Endothelial cell of umbilical vein (primary cell): ENCODE measurements at regions not wholly inside any gene's neighbourhood (a gene's known extent, or its start where the extent isn't known, plus 50 kb on each side); places are given as distances from the start of the nearest gene placed in this dataset.

ENCODE experiments used
- BruUV-seq: library from RNA; stranded (reverse); fragments of 400-500 nt; replicated peaks from 2 replicates; lab custom pipeline; 2021; lab: Mats Ljungman, UMichigan
- CTCF ChIA-PET: fragments of 300-600, 350-600 bp; sonication (Branson Sonifier 250); formaldehyde crosslinking; loops from one replicate; lab custom pipeline; 2021; ENCODE audit warnings: antibody characterized with exemption, inconsistent platforms; lab: Charles Lee
- POLR2A ChIA-PET: fragments of 300-600, 350-600 bp; sonication (Branson Sonifier 250); formaldehyde crosslinking; loops from one replicate; lab custom pipeline; 2021; ENCODE audit warnings: antibody characterized with exemption, inconsistent platforms; lab: Charles Lee
- DNase-seq: peaks from one replicate; pipeline ENCODE4 v3.0.0-alpha.2; 2011; ENCODE audit warnings: low read depth, low spot score
- FAIRE-seq: peaks from 2 replicates; lab custom pipeline; 2011; peaks lifted over from hg19 to GRCh38; lab: Jason Lieb, UNC
- H2AFZ ChIP-seq: 2 replicates; pipeline ENCODE4 v1.6.0; 2012; ENCODE audit warnings: low read depth, low read length, control low read depth, inconsistent platforms
- H3K27ac ChIP-seq: 2 replicates; pipeline ENCODE4 v1.5.1; 2011; ENCODE audit warnings: low read depth, mild to moderate bottlenecking, control low read depth, low read length, moderate library complexity; ENCODE audit not compliant: insufficient read depth
- H3K27me3 ChIP-seq, 2 experiments: 2 replicates each; pipeline versions ENCODE4 v1.6.0 to v1.6.1; 2011; ENCODE audit warnings: low read length in 2 of 2, mixed read lengths in 1 of 2; ENCODE audit not compliant: control insufficient read depth in 2 of 2, insufficient read depth in 2 of 2
- H3K36me3 ChIP-seq, 2 experiments: 2 replicates in 1 of 2; 3 replicates in 1 of 2; pipeline ENCODE4 v1.5.1; 2011; ENCODE audit warnings: low read length in 2 of 2, mild to moderate bottlenecking in 1 of 2, moderate library complexity in 1 of 2; ENCODE audit not compliant: control insufficient read depth in 2 of 2, insufficient read depth in 2 of 2; ENCODE audit errors: extremely low read depth in 1 of 2
- H3K4me1 ChIP-seq: 3 replicates; pipeline ENCODE4 v1.5.1; 2011; ENCODE audit warnings: mild to moderate bottlenecking, low read length; ENCODE audit not compliant: control insufficient read depth, insufficient read depth; ENCODE audit errors: extremely low read depth
- H3K4me2 ChIP-seq: 2 replicates; pipeline ENCODE4 v1.6.1; 2011; ENCODE audit warnings: low read length, control low read depth, mixed read lengths; ENCODE audit not compliant: insufficient read depth
- H3K4me3 ChIP-seq, 3 experiments: fragments of 200-600 bp in 1 of 3; sonication (generic), shearing (Covaris generic) in 1 of 3; replicated peaks in 1 of 3; 2 replicates each; pipeline ENCODE4 v1.5.1; 2011 to 2016; ENCODE audit warnings: control low read depth in 3 of 3, low read length in 3 of 3, mild to moderate bottlenecking in 2 of 3, inconsistent platforms in 1 of 3, low read depth in 1 of 3, moderate library complexity in 1 of 3; ENCODE audit not compliant: insufficient read depth in 1 of 3
- H3K79me2 ChIP-seq: 2 replicates; pipeline ENCODE4 v1.6.0; 2012; ENCODE audit warnings: low read length, inconsistent platforms; ENCODE audit not compliant: control insufficient read depth, insufficient read depth
- H3K9ac ChIP-seq: replicated peaks from 2 replicates; pipeline ENCODE3; 2011; ENCODE audit warnings: low read length, control low read depth; ENCODE audit not compliant: insufficient read depth; ENCODE audit errors: extremely low read depth
- H3K9me1 ChIP-seq: replicated peaks from 3 replicates; pipeline ENCODE4 v1.6.0; 2011; ENCODE audit warnings: mild to moderate bottlenecking, low read length; ENCODE audit not compliant: control insufficient read depth, insufficient read depth; ENCODE audit errors: extremely low read depth
- H3K9me3 ChIP-seq: replicated peaks from 2 replicates; pipeline ENCODE4 v1.5.1; 2012; ENCODE audit warnings: low read length, inconsistent platforms; ENCODE audit not compliant: control insufficient read depth, insufficient read depth
- H4K20me1 ChIP-seq: replicated peaks from 2 replicates; pipeline ENCODE3; 2011; ENCODE audit warnings: mild to moderate bottlenecking, low read length; ENCODE audit not compliant: control insufficient read depth, insufficient read depth; ENCODE audit errors: extremely low read depth
- EZH2 ChIP-seq: IDR thresholded peaks from 2 replicates; pipeline ENCODE4 v1.6.1; 2012; ENCODE audit warnings: borderline replicate concordance, low read depth, mild to moderate bottlenecking, moderate library complexity, low read length, inconsistent platforms; ENCODE audit not compliant: severe bottlenecking
- FOS ChIP-seq: IDR thresholded peaks from 2 replicates; pipeline ENCODE4 v1.6.1; 2011; ENCODE audit warnings: mild to moderate bottlenecking, low read length, moderate library complexity, borderline replicate concordance; ENCODE audit not compliant: insufficient read depth
- GATA2 ChIP-seq: IDR thresholded peaks from 2 replicates; pipeline ENCODE4 v1.7.0; 2011; ENCODE audit warnings: low read depth, mild to moderate bottlenecking, moderate library complexity, mixed read lengths, low read length; ENCODE audit not compliant: insufficient read length, insufficient read depth
- JUN ChIP-seq: IDR thresholded peaks from 2 replicates; pipeline ENCODE4 v1.6.1; 2011; ENCODE audit warnings: borderline replicate concordance, low read depth; ENCODE audit not compliant: insufficient read length, insufficient read depth
- MYC ChIP-seq: IDR thresholded peaks from one replicate; pipeline ENCODE4 v1.6.1; 2011; ENCODE audit warnings: mild to moderate bottlenecking, low read depth, low read length
- POLR2A ChIP-seq: IDR thresholded peaks from 2 replicates; pipeline ENCODE4 v1.6.1; 2012; ENCODE audit warnings: low read depth, mild to moderate bottlenecking, control low read depth, low read length
- POLR2AphosphoS5 ChIP-seq: IDR thresholded peaks from 2 replicates; pipeline ENCODE4 v1.6.1; 2012; ENCODE audit warnings: low read depth, mild to moderate bottlenecking, control low read depth, low read length, moderate library complexity; ENCODE audit not compliant: insufficient read depth
- dilution Hi-C: fragments of 300-500 bp; cut with MboI; formaldehyde crosslinking; loops from one replicate; pipeline ENCODE4 v1.15.0; 2019; ENCODE audit warnings: low sequenced_read_pairs; ENCODE audit not compliant: extremely low pct_ligation_motif_present
- intact Hi-C: fragments of 100-400 bp; cut with micrococcal nuclease; formaldehyde crosslinking; loops from one replicate; pipeline ENCODE4 v1.10.0; 2022
- TF ChIP-seq, protein P1 (sequence below): IDR thresholded peaks from 2 replicates; pipeline ENCODE4 v1.6.1; 2011; ENCODE audit not compliant: insufficient read depth, insufficient read length
- TF ChIP-seq, protein P2 (sequence below), 2 donors: IDR thresholded peaks; 1 replicate in 1 of 2; 2 replicates in 1 of 2; pipeline ENCODE4 v1.5.1; 2011; ENCODE audit warnings: low read length in 2 of 2, mild to moderate bottlenecking in 2 of 2, moderate library complexity in 2 of 2, control low read depth in 1 of 2, inconsistent platforms in 1 of 2, low read depth in 1 of 2; ENCODE audit not compliant: insufficient read depth in 1 of 2; ENCODE audit errors: extremely low read depth in 1 of 2

GRCh38 chr6:139747154-139747553, 372.7 kb upstream of the CITED2 start:
- intact Hi-C loops, result no loop called here
- no peak overlapping the region for H3K27ac ChIP-seq
- POLR2A ChIA-PET, result no interaction called here
- no peaks in the 10 kb centered on the region for H4K20me1 ChIP-seq
- no peak overlapping the region for H3K4me3 ChIP-seq
- BruUV-seq, result no TSS peak
- DNase-seq (no peak), FAIRE-seq (no peak)
- dilution Hi-C loops, result no loop called here
- no peak for TF ChIP-seq EZH2
- TF ChIP-seq, protein P1, sequence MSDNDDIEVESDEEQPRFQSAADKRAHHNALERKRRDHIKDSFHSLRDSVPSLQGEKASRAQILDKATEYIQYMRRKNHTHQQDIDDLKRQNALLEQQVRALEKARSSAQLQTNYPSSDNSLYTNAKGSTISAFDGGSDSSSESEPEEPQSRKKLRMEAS, result no peak
- no peak for TF ChIP-seq FOS
- TF ChIP-seq, protein P2, sequence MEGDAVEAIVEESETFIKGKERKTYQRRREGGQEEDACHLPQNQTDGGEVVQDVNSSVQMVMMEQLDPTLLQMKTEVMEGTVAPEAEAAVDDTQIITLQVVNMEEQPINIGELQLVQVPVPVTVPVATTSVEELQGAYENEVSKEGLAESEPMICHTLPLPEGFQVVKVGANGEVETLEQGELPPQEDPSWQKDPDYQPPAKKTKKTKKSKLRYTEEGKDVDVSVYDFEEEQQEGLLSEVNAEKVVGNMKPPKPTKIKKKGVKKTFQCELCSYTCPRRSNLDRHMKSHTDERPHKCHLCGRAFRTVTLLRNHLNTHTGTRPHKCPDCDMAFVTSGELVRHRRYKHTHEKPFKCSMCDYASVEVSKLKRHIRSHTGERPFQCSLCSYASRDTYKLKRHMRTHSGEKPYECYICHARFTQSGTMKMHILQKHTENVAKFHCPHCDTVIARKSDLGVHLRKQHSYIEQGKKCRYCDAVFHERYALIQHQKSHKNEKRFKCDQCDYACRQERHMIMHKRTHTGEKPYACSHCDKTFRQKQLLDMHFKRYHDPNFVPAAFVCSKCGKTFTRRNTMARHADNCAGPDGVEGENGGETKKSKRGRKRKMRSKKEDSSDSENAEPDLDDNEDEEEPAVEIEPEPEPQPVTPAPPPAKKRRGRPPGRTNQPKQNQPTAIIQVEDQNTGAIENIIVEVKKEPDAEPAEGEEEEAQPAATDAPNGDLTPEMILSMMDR (IDR thresholded peaks at IDR 0.05; ENCODE audit: extremely low read depth in 1 of 2, insufficient read depth in 1 of 2, low read depth in 1 of 2, low read length in 2 of 2), result no peak
- TF ChIP-seq POLR2AphosphoS5, result no peak
- TF ChIP-seq MYC, result no peak
- TF ChIP-seq POLR2A, result no peak
- no peak for TF ChIP-seq JUN
- no peak for TF ChIP-seq GATA2
- H2AFZ ChIP-seq, result no peak overlapping the region
- H3K36me3 ChIP-seq, result no peaks in the 10 kb centered on the region
- no peaks in the 10 kb centered on the region for H3K9me1 ChIP-seq
- H3K79me2 ChIP-seq, result no peaks in the 10 kb centered on the region
- no peaks in the 10 kb centered on the region for H3K27me3 ChIP-seq
- CTCF ChIA-PET, result no interaction called here
- H3K9me3 ChIP-seq, result no peaks in the 10 kb centered on the region
- peaks cover 24% of the 10 kb centered on the region for H3K4me1 ChIP-seq
- no peak overlapping the region for H3K4me2 ChIP-seq
- no peak overlapping the region for H3K9ac ChIP-seq
